GM13977 (cell line): ENCODE measurements at regions not wholly inside any gene's neighbourhood (a gene's known extent, or its start where the extent isn't known, plus 50 kb on each side); places are given as distances from the start of the nearest gene placed in this dataset.
"Not testable (repeated sequence)": the region's sequence is repeated elsewhere in the genome, so short reads cannot be mapped to it uniquely, and the experiment has no call there.

Experiments
- DNase-seq: peaks from one replicate; pipeline ENCODE4 v3.0.0; 2012; ENCODE audit warnings: low spot score
- in situ Hi-C: fragments of 300-500 bp; cut with MboI; formaldehyde crosslinking; loops from one replicate; pipeline ENCODE4 v1.12.0; 2022; ENCODE audit warnings: low sequenced_read_pairs, low pct_unique_long_range_greater_than_20kb, mixed read lengths, inconsistent platforms; ENCODE audit not compliant: unreplicated experiment
- TF ChIP-seq, protein P1 (sequence below): IDR thresholded peaks from 2 replicates; pipeline ENCODE4 v1.5.1; 2012; ENCODE audit warnings: mild to moderate bottlenecking, control low read depth; ENCODE audit not compliant: insufficient read depth; ENCODE audit errors: extremely low read depth, missing control alignments

- no peak for DNase-seq
- TF ChIP-seq, protein P1, sequence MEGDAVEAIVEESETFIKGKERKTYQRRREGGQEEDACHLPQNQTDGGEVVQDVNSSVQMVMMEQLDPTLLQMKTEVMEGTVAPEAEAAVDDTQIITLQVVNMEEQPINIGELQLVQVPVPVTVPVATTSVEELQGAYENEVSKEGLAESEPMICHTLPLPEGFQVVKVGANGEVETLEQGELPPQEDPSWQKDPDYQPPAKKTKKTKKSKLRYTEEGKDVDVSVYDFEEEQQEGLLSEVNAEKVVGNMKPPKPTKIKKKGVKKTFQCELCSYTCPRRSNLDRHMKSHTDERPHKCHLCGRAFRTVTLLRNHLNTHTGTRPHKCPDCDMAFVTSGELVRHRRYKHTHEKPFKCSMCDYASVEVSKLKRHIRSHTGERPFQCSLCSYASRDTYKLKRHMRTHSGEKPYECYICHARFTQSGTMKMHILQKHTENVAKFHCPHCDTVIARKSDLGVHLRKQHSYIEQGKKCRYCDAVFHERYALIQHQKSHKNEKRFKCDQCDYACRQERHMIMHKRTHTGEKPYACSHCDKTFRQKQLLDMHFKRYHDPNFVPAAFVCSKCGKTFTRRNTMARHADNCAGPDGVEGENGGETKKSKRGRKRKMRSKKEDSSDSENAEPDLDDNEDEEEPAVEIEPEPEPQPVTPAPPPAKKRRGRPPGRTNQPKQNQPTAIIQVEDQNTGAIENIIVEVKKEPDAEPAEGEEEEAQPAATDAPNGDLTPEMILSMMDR = no peak
- in situ Hi-C loops = no loop called here
These were observed 355.7 kb upstream of the MAGEB16 start for GRCh38 chrX:35442421-35442820.

- DNase-seq, in situ Hi-C loops: not testable (repeated sequence)
These were observed 355.0 kb upstream of the MAGEB16 start for GRCh38 chrX:35443091-35443582.

DNA sequence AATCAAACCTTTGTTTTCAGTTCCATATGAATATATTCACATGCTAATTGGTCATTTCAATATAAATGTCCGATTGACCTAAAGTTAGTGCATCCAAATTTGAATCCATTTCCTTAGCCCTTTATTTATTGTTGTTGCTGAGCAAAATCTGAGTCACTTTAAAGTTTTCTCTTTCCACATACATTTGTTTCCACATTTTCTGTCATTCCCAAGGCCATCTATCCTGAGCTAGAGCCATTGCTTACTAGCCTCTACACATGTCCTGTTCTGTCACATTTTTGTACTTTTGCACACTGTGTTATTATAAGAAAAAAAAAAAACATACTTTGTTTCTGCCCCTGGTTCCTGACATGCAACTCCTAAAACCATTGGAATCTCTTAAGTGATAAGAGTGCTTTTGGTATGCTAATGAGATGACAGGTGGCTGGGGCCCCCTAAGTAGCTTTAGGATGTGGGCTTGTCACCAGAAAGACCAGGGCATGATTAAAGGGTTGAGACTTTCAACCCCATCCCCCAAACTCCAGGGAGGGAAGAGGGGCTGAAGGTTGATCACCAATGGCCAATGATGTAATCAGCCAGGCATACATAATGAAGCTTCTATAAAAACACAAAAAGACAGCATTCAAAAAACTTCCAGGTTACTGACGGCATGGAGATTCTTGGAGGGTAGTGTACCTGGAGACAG, 353.3 kb upstream of the MAGEB16 start:
- DNase-seq = no peak
- in situ Hi-C loops = no loop called here
- TF ChIP-seq, protein P1 = no peak

DNA sequence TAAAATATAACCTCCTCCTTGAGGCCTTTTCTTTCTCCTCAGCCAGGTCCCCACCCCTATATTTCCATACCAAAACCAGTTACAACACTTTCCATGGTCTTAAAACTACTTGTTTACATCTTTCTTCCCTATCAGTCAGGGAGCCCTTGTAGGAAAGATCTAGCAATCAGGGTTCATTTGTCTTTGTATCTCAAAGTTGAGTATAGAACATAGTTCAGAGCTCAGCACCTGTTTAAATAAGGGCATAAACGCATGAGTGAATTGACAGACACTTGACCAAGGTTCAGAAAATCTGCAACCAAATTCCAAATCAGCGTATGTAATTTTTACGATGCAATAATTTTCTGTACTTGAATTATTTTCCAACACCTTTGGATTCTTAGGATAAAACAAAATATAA, 352.2 kb upstream of the MAGEB16 start:
- TF ChIP-seq, protein P1 = no peak
- no peak for DNase-seq
- in situ Hi-C loops = no loop called here

- in situ Hi-C loops = no loop called here
- DNase-seq = no peak
- TF ChIP-seq, protein P1 = no peak
These were observed 341.3 kb upstream of the MAGEB16 start for GRCh38 chrX:35456891-35457290.

- TF ChIP-seq, protein P1 = no peak
- no peak for DNase-seq
- in situ Hi-C loops = no loop called here
These were observed 340.0 kb upstream of the MAGEB16 start for GRCh38 chrX:35458142-35458541.

DNA sequence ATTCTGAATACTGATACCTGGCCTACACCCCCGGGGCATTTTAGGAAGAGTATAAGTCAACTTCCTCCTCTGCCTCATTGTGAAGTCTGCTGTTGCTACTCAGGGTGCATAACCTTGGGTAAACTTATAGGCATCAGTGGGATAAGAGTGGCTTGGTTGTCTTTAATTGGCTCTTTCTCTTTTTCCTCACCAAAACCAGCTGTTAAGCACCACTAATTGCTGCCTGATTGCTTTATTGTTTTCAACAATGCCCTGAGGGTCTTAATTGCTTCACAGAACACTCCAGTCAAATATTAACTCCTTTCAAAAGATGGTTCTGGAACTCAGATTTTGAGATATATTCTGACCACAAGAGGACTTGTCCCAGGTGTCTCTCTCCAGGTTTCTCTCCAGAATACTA, 337.0 kb upstream of the MAGEB16 start:
- in situ Hi-C loops = no loop called here
- TF ChIP-seq, protein P1 = no peak
- no peak for DNase-seq

DNA sequence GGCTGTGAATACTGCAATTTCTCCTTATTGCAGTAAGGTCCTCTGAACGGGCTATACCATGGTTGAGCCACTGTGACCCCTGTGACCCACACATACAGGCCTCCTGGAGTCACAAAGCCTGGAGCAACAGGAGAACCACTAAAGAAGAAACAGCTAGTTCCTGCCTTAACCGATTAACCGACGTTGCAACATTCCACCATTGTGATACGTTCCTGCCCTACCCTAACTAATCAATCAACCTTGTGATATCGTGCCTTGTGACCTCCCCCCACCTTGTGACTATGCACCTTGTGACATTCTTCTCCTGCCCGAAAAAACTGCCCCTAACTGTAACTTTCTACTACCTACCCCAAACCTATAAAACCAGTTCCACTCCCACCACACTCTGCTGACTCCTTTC, 301.5 kb upstream of the MAGEB16 start:
- in situ Hi-C loops, DNase-seq: not testable (repeated sequence)

- in situ Hi-C loops, DNase-seq: not testable (repeated sequence)
These were observed 300.7 kb upstream of the MAGEB16 start for GRCh38 chrX:35497453-35497852.
